Fibroblast of mammary gland (primary cell): ENCODE measurements at regions not wholly inside any gene's neighbourhood (a gene's known extent, or its start where the extent isn't known, plus 50 kb on each side); places are given as distances from the start of the nearest gene placed in this dataset.

Experiments
- DNase-seq: peaks from one replicate; pipeline ENCODE4 v3.0.0-alpha.2; 2010; ENCODE audit warnings: low read depth
- H3K4me3 ChIP-seq: 2 replicates; pipeline ENCODE4 v1.5.1; 2011; ENCODE audit warnings: low read depth, mild to moderate bottlenecking, low read length, moderate library complexity; ENCODE audit not compliant: control insufficient read depth
- TF ChIP-seq, protein P1 (sequence below): conservative IDR thresholded peaks from 2 replicates; pipeline ENCODE4 v1.5.1; 2011; ENCODE audit warnings: low read depth, low read length, inconsistent platforms; ENCODE audit not compliant: control insufficient read depth, insufficient read depth

DNA sequence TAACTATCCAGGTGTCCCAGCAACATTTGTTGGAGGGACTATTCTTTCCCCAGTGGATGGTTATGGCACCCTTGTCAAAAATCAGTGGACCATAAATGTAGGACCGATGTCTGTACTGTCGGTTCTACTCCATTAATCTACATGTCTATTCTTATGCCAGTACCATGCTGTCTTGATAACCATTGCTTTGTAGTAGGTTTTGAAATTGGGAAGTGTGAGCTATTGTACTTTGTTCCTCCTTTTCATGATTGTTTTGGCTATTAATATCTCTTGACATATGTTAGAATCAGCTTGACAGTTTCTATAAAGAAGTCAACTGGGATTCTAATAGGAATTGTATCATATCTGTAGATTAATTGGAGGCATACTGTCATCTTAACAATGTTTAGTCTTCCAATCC is 112.7 kb downstream of the HNRNPD start:
- DNase-seq: no peak
- H3K4me3 ChIP-seq: no peak overlapping the region
- TF ChIP-seq, protein P1, sequence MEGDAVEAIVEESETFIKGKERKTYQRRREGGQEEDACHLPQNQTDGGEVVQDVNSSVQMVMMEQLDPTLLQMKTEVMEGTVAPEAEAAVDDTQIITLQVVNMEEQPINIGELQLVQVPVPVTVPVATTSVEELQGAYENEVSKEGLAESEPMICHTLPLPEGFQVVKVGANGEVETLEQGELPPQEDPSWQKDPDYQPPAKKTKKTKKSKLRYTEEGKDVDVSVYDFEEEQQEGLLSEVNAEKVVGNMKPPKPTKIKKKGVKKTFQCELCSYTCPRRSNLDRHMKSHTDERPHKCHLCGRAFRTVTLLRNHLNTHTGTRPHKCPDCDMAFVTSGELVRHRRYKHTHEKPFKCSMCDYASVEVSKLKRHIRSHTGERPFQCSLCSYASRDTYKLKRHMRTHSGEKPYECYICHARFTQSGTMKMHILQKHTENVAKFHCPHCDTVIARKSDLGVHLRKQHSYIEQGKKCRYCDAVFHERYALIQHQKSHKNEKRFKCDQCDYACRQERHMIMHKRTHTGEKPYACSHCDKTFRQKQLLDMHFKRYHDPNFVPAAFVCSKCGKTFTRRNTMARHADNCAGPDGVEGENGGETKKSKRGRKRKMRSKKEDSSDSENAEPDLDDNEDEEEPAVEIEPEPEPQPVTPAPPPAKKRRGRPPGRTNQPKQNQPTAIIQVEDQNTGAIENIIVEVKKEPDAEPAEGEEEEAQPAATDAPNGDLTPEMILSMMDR: no peak

DNA sequence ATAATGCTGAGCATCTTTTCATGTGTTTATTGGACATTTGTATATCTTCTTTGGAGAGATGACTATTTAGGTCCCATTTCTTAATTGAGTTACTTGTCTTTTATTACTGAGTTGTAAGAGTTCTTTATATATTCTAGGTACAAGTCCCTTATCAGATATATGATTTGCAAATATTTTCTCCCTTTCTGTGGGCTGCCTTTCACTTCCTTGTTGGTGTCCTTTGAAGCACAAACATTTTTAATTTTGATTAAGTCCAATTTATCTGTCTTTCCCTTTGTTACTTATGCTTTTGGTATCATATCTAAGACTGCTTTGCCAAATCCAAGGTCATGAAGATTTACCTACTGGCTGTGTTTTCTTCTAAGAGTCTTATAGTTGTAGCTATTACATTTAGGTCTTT is 113.2 kb downstream of the HNRNPD start:
- DNase-seq: no peak
- TF ChIP-seq, protein P1: no peak

DNA sequence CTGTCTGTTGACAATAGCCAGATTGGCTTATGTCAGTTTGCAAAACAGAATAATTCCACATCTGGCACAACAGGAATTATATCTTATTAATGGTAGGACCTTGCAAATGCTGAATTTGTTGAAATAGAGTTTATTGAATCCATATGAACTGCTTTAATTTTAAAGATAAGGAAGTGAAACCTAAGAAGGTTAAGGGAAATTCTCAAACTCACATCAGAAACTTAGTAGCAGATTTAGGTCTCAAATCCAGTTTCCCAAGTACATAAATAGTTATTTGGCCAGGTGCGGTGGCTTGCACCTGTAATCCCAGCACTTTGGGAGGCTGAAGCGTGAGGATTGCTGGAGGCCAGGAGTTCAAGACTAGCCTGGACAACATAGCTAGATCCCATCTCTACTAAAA is 117.1 kb downstream of the HNRNPD start:
- TF ChIP-seq, protein P1: no peak
- no peak overlapping the region for H3K4me3 ChIP-seq
- DNase-seq: no peak

More for the DNA sequence above, 113.2 kb downstream of the HNRNPD start:
- no peak overlapping the region for H3K4me3 ChIP-seq

DNA sequence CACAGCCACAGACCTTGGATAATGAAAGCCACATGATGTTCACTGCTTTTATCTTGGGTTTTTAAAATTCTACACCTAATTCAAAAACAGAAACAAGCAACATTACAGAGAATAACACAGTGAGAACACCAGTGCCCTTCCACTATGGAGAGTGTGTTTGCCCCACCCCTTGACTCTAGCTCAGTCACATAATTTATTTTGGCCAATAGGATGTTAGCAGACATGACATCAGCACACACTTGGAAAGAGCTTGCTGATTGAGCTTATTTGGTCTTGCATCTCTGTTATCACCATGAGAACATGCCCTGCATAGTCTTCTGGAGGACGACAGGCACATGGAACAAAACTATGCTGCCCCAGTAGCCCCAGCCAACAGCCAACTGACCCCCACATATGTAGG is 118.1 kb downstream of the HNRNPD start:
- no peak for DNase-seq
- no peak overlapping the region for H3K4me3 ChIP-seq
- TF ChIP-seq, protein P1: no peak

DNA sequence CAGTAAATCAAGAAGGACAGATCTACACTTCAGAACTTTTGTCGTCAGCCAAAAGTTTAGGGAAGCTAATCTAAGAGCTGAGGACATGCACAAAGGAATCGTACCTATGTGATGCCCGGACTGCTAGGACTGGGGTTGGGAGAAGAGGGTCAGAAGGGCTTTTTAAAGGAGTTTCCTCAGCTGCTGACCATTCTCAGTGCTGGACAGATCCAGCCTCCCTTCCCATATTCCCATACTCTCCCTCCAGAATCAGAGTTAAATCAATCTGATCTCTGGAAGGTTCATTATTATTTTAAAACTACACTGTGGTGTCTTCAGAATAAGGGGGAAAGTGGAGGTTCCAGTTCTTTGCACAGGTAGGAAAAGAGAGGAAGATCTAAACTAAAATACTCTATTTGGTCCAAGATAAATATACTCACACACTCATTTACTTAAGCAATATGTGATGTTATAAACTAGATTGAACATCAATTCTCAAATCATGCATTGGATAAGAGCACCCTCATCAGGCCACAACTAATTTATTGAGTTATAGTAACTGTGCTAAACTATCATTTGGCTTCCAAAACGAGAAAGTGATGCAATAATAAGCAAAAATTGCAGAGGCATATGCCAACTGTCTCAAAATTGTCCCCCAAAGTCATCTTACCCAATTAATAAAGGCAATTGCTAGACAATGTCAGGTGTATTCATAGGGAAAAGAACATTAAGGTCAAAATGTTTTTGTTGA is 124.7 kb downstream of the HNRNPD start:
- H3K4me3 ChIP-seq: no peak overlapping the region
- TF ChIP-seq, protein P1: no peak
- no peak for DNase-seq

DNA sequence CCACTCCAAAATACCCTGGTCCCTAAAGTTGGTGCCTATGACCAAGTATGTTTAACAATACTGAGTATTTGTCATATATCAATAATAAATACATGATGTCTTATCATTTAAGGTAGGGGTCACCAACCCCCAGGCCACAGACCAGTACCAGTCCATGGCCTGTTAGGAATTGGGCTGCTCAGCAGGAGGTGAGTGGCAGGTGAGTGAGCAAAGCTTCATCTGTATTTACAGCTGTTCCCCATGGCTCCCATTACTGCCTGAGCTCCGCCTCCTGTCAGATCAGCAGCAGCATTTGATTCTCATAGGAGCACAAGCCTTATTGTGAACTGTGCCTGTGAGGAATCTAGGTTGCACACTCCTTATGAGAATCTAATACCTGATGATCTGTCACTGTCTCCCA is 126.2 kb downstream of the HNRNPD start:
- TF ChIP-seq, protein P1: no peak
- no peak overlapping the region for H3K4me3 ChIP-seq
- DNase-seq: no peak
